Naive thymus-derived CD4-positive, alpha-beta T cell (primary cell): ENCODE measurements at regions not wholly inside any gene's neighbourhood (a gene's known extent, or its start where the extent isn't known, plus 50 kb on each side); places are given as distances from the start of the nearest gene placed in this dataset.

Experiments used
- ATAC-seq: fragments of 150-1000 bp; cut with Tn5 transposase; 2 replicates; pipeline ENCODE4 v1.10.0; 2021; ENCODE audit warnings: mild to moderate bottlenecking, moderate library complexity
- CTCF ChIA-PET: fragments of 350-600 bp; sonication (Branson Sonifier 250); formaldehyde crosslinking; loops from one replicate; lab custom pipeline; 2021; ENCODE audit warnings: antibody characterized with exemption; lab: Charles Lee
- POLR2A ChIA-PET: fragments of 350-600 bp; sonication (Branson Sonifier 250); formaldehyde crosslinking; loops from one replicate; lab custom pipeline; 2021; ENCODE audit warnings: antibody characterized with exemption, inconsistent platforms; lab: Charles Lee
- DNase-seq, 9 donors: peaks; one replicate each; pipeline versions ENCODE4 v3.0.0 to v3.0.0-alpha.2; 2020 to 2022; ENCODE audit warnings: mixed read lengths in 1 of 9
- H3K27ac ChIP-seq: one replicate; pipeline ENCODE4 v1.7.0; 2013; ENCODE audit warnings: mild to moderate bottlenecking, low read depth, low read length, moderate library complexity
- H3K27me3 ChIP-seq, 2 donors: one replicate each; pipeline ENCODE4 v1.7.0; 2013; ENCODE audit warnings: low read length in 2 of 2, mild to moderate bottlenecking in 2 of 2, moderate library complexity in 2 of 2; ENCODE audit not compliant: control insufficient read depth in 2 of 2, insufficient read depth in 2 of 2
- H3K36me3 ChIP-seq, 3 experiments: 1 replicate in 2 of 3; 2 replicates in 1 of 3; pipeline ENCODE4 v1.7.0; 2013; ENCODE audit warnings: low read length in 3 of 3, mild to moderate bottlenecking in 3 of 3, moderate library complexity in 1 of 3; ENCODE audit not compliant: insufficient read depth in 3 of 3, control insufficient read depth in 2 of 3
- H3K4me1 ChIP-seq, 2 donors: one replicate each; pipeline ENCODE4 v1.7.0; 2013; ENCODE audit warnings: low read length in 2 of 2, mild to moderate bottlenecking in 2 of 2, moderate library complexity in 1 of 2; ENCODE audit not compliant: control insufficient read depth in 2 of 2, insufficient read depth in 2 of 2
- H3K4me3 ChIP-seq: 2 replicates; pipeline ENCODE4 v1.7.0; 2013; ENCODE audit warnings: mild to moderate bottlenecking, low read length
- H3K9me3 ChIP-seq, 3 experiments: 1 replicate in 2 of 3; 2 replicates in 1 of 3; pipeline ENCODE4 v1.7.0; 2013; ENCODE audit warnings: low read length in 3 of 3; ENCODE audit not compliant: control insufficient read depth in 2 of 3
- H3K27ac Mint-ChIP-seq, 9 donors: one replicate each; pipeline ENCODE4 v1.8.0; 2020 to 2022; ENCODE audit warnings: mixed read lengths in 9 of 9, mild to moderate bottlenecking in 8 of 9, moderate library complexity in 5 of 9, inconsistent platforms in 2 of 9
- H3K27me3 Mint-ChIP-seq, 5 donors: one replicate each; pipeline ENCODE4 v1.8.0; 2021 to 2022; ENCODE audit warnings: mixed read lengths in 5 of 5, mild to moderate bottlenecking in 1 of 5
- H3K36me3 Mint-ChIP-seq, 5 donors: one replicate each; pipeline ENCODE4 v1.8.0; 2020 to 2022; ENCODE audit warnings: mixed read lengths in 5 of 5, mild to moderate bottlenecking in 3 of 5, inconsistent platforms in 1 of 5
- H3K4me1 Mint-ChIP-seq, 7 donors: one replicate each; pipeline ENCODE4 v1.8.0; 2020 to 2022; ENCODE audit warnings: mixed read lengths in 7 of 7, mild to moderate bottlenecking in 3 of 7, inconsistent platforms in 1 of 7
- H3K4me3 Mint-ChIP-seq, 10 donors: one replicate each; pipeline ENCODE4 v1.8.0; 2020 to 2022; ENCODE audit warnings: mild to moderate bottlenecking in 10 of 10, mixed read lengths in 10 of 10, moderate library complexity in 6 of 10, inconsistent platforms in 2 of 10
- H3K9me3 Mint-ChIP-seq, 11 donors: one replicate each; pipeline ENCODE4 v1.8.0; 2020 to 2022; ENCODE audit warnings: mixed read lengths in 11 of 11, mild to moderate bottlenecking in 4 of 11, inconsistent platforms in 1 of 11, moderate library complexity in 1 of 11
- intact Hi-C, 2 donors: fragments of 100-400 bp; cut with micrococcal nuclease; formaldehyde crosslinking; loops; one replicate each; pipeline ENCODE4 v1.15.1; 2023

- H3K4me1 Mint-ChIP-seq = peaks cover 11 to 41% (median 34%) of the 10 kb centered on the region in 7 donors
- DNase-seq (no peak), ATAC-seq (no peak)
- H3K9me3 ChIP-seq = no peaks in the 10 kb centered on the region
- no peaks in the 10 kb centered on the region for H3K36me3 ChIP-seq
- H3K27me3 ChIP-seq = no peaks in the 10 kb centered on the region
- no peaks in the 10 kb centered on the region for H3K36me3 Mint-ChIP-seq
- peaks cover 3 to 31% of the 10 kb centered on the region in 2 donors for H3K4me1 ChIP-seq
- intact Hi-C loops = loop anchor here in 1 of 2 donors (10.0 kb wide), 2 partner anchors 95 to 675 kb away; no protein-coding TSS in a partner anchor
- H3K4me3 ChIP-seq = no peak overlapping the region
- CTCF ChIA-PET = no interaction called here
- no peaks in the 10 kb centered on the region for H3K27me3 Mint-ChIP-seq
- POLR2A ChIA-PET = interaction anchor here (1.4 to 5.8 kb wide), 2 partner anchors 257 to 259 kb away, joined by 4 to 52 read pairs; no protein-coding TSS in a partner anchor
- H3K27ac ChIP-seq = no peak overlapping the region
- H3K4me3 Mint-ChIP-seq = peak overlapping the region in 8 of 10 donors; percentile 30 to 74 (median 52)
- H3K27ac Mint-ChIP-seq = peak overlapping the region; percentile 1 to 86 (median 65)
- H3K9me3 Mint-ChIP-seq = no peaks in the 10 kb centered on the region
Measured at GRCh38 chr7:142539901-142540300, 209.4 kb upstream of the PRSS1 start.

GRCh38 chr7:142537760-142538159 lies 211.5 kb upstream of the PRSS1 start:
- POLR2A ChIA-PET = interaction anchor here (1.7 to 5.8 kb wide), 4 partner anchors 9 to 271 kb away, joined by 3 to 54 read pairs (median 29); no protein-coding TSS in a partner anchor
- H3K27ac Mint-ChIP-seq = peak overlapping the region in 4 of 9 donors; percentile 25 to 77 (median 58)

GRCh38 chr7:142535123-142535779 lies 214.0 kb upstream of the PRSS1 start:
- peaks cover 3 to 31% of the 10 kb centered on the region in 2 donors for H3K4me1 ChIP-seq
- no peaks in the 10 kb centered on the region for H3K36me3 Mint-ChIP-seq
- intact Hi-C loops = loop anchor here (1.0 to 10.0 kb wide), 15 partner anchors 19 to 680 kb away; no protein-coding TSS in a partner anchor
- no peaks in the 10 kb centered on the region for H3K36me3 ChIP-seq
- no peaks in the 10 kb centered on the region for H3K9me3 ChIP-seq
- H3K4me3 Mint-ChIP-seq = peak overlapping the region; percentile 54 to 87 (median 70)
- H3K27me3 ChIP-seq = no peaks in the 10 kb centered on the region
- peaks cover 0 to 5% (median 0%) of the 10 kb centered on the region in 5 donors for H3K27me3 Mint-ChIP-seq
- peak overlapping the region; percentile 61 to 91 (median 77) for H3K27ac Mint-ChIP-seq
- POLR2A ChIA-PET = interaction anchor here (0.6 to 5.8 kb wide), 12 partner anchors 9 to 300 kb away, joined by 3 to 54 read pairs (median 4); no protein-coding TSS in a partner anchor
- peak; percentile 40 to 78 (median 68) for DNase-seq
- H3K4me3 ChIP-seq = peak overlapping the region; percentile 10
- peak overlapping the region; percentile 47 for H3K27ac ChIP-seq
- CTCF ChIA-PET = interaction anchor here (0.6 to 2.3 kb wide), 33 partner anchors 11 to 467 kb away, joined by 3 to 12 read pairs (median 4); no protein-coding TSS in a partner anchor
- no peaks in the 10 kb centered on the region for H3K9me3 Mint-ChIP-seq
- peaks cover 4 to 38% (median 31%) of the 10 kb centered on the region in 7 donors for H3K4me1 Mint-ChIP-seq
- ATAC-seq = peak; percentile 93

More at GRCh38 chr7:142537760-142538159, 211.5 kb upstream of the PRSS1 start:
- Mint-ChIP-seq H3K9me3 (no peaks in the 10 kb centered on the region), H3K36me3 (no peaks in the 10 kb centered on the region), H3K4me1 (peaks cover 11 to 42% (median 35%) of the 10 kb centered on the region in 7 donors), H3K27me3 (no peaks in the 10 kb centered on the region), H3K4me3 (peak overlapping the region in 3 of 10 donors; percentile 14 to 47 (median 39))
- Histone ChIP-seq H3K36me3 (no peaks in the 10 kb centered on the region), H3K4me3 (no peak overlapping the region), H3K4me1 (peaks cover 3 to 31% of the 10 kb centered on the region in 2 donors), H3K9me3 (no peaks in the 10 kb centered on the region), H3K27ac (no peak overlapping the region), H3K27me3 (no peaks in the 10 kb centered on the region)
- intact Hi-C loops = loop anchor here in 1 of 2 donors (10.0 kb wide), 2 partner anchors 97 to 677 kb away; no protein-coding TSS in a partner anchor
- CTCF ChIA-PET = interaction anchor here (0.5 to 1.7 kb wide), 5 partner anchors 13 to 104 kb away, joined by 3 to 5 read pairs (median 4); no protein-coding TSS in a partner anchor
- no peak for DNase-seq
- ATAC-seq = no peak

GRCh38 chr7:142534726-142535122 lies 214.5 kb upstream of the PRSS1 start:
- CTCF ChIA-PET = interaction anchor here (0.6 to 2.3 kb wide), 24 partner anchors 11 to 468 kb away, joined by 3 to 12 read pairs (median 4); no protein-coding TSS in a partner anchor
- Histone ChIP-seq H3K9me3 (no peaks in the 10 kb centered on the region), H3K36me3 (no peaks in the 10 kb centered on the region), H3K27me3 (no peaks in the 10 kb centered on the region), H3K4me3 (no peak overlapping the region), H3K27ac (no peak overlapping the region), H3K4me1 (peaks cover 3 to 27% of the 10 kb centered on the region in 2 donors)
- H3K9me3 Mint-ChIP-seq = no peaks in the 10 kb centered on the region
- no peak for DNase-seq
- peaks cover 0 to 5% (median 0%) of the 10 kb centered on the region in 5 donors for H3K27me3 Mint-ChIP-seq
- POLR2A ChIA-PET = interaction anchor here (0.7 to 5.8 kb wide), 9 partner anchors 9 to 278 kb away, joined by 3 to 54 read pairs (median 4); no protein-coding TSS in a partner anchor
- intact Hi-C loops = loop anchor here (1.0 to 10.0 kb wide), 15 partner anchors 18 to 681 kb away; no protein-coding TSS in a partner anchor
- ATAC-seq = no peak
- H3K4me3 Mint-ChIP-seq = peak overlapping the region in 5 of 10 donors; percentile 65 to 87 (median 76)
- peaks cover 0 to 33% (median 26%) of the 10 kb centered on the region in 7 donors for H3K4me1 Mint-ChIP-seq
- H3K27ac Mint-ChIP-seq = peak overlapping the region in 8 of 9 donors; percentile 61 to 91 (median 76)
- no peaks in the 10 kb centered on the region for H3K36me3 Mint-ChIP-seq

- DNase-seq (no peak), ATAC-seq (no peak)
- Mint-ChIP-seq H3K4me3 (no peak overlapping the region), H3K36me3 (no peaks in the 10 kb centered on the region), H3K27me3 (peaks cover 0 to 5% (median 0%) of the 10 kb centered on the region in 5 donors), H3K27ac (no peak overlapping the region), H3K9me3 (no peaks in the 10 kb centered on the region), H3K4me1 (peaks cover 0 to 25% (median 18%) of the 10 kb centered on the region in 7 donors)
- no peak overlapping the region for H3K4me3 ChIP-seq
- CTCF ChIA-PET = interaction anchor here (1.2 to 2.1 kb wide), 3 partner anchors 10 to 334 kb away, joined by 4 to 12 read pairs (median 6); no protein-coding TSS in a partner anchor
- H3K27me3 ChIP-seq = no peaks in the 10 kb centered on the region
- POLR2A ChIA-PET = interaction anchor here (1.8 kb wide), 1 partner anchor 37 kb away, joined by 8 read pairs; no protein-coding TSS in a partner anchor
- no peaks in the 10 kb centered on the region for H3K9me3 ChIP-seq
- H3K36me3 ChIP-seq = no peaks in the 10 kb centered on the region
- intact Hi-C loops = loop anchor here in 1 of 2 donors (10.0 kb wide), 2 partner anchors 101 to 681 kb away; no protein-coding TSS in a partner anchor
- H3K4me1 ChIP-seq = peaks cover 3 to 19% of the 10 kb centered on the region in 2 donors
- H3K27ac ChIP-seq = no peak overlapping the region
Measured at GRCh38 chr7:142533920-142534319, 215.4 kb upstream of the PRSS1 start.

GRCh38 chr7:142529591-142529990 lies 219.7 kb upstream of the PRSS1 start:
- Mint-ChIP-seq H3K4me3 (peak overlapping the region in 4 of 10 donors; percentile 24 to 75 (median 58)), H3K9me3 (no peaks in the 10 kb centered on the region), H3K27ac (peak overlapping the region in 1 of 9 donors; percentile 45), H3K36me3 (peaks cover 0 to 5% (median 0%) of the 10 kb centered on the region in 5 donors), H3K27me3 (peaks cover 0 to 24% (median 0%) of the 10 kb centered on the region in 5 donors), H3K4me1 (peaks cover 0 to 1% (median 0%) of the 10 kb centered on the region in 7 donors)
- ATAC-seq = no peak
- Histone ChIP-seq H3K27me3 (no peaks in the 10 kb centered on the region), H3K27ac (peak overlapping the region; percentile 35), H3K4me3 (no peak overlapping the region), H3K4me1 (no peaks in the 10 kb centered on the region), H3K9me3 (no peaks in the 10 kb centered on the region), H3K36me3 (no peaks in the 10 kb centered on the region)
- ChIA-PET POLR2A (interaction anchor here (0.9 to 2.5 kb wide), 5 partner anchors 258 to 278 kb away, joined by 3 to 14 read pairs (median 6); no protein-coding TSS in a partner anchor), CTCF (interaction anchor here (1.0 to 1.2 kb wide), 2 partner anchors 14 to 344 kb away, joined by 3 read pairs; no protein-coding TSS in a partner anchor)
- intact Hi-C loops = no loop called here
- no peak for DNase-seq
